HuH-7 (cell line): ENCODE measurements at regions not wholly inside any gene's neighbourhood (a gene's known extent, or its start where the extent isn't known, plus 50 kb on each side); places are given as distances from the start of the nearest gene placed in this dataset.
"Not testable (repeated sequence)": the region's sequence is repeated elsewhere in the genome, so short reads cannot be mapped to it uniquely, and the experiment has no call there.

Source experiments
- DNase-seq: peaks from one replicate; pipeline ENCODE4 v3.0.0; 2011; ENCODE audit warnings: low spot score

- DNase-seq: not testable (repeated sequence)
Measured at GRCh38 chrX:132302687-132303086, 83.4 kb upstream of the RAP2C start.

GRCh38 chrX:132294776-132295495, 75.7 kb upstream of the RAP2C start:
- DNase-seq: no peak

GRCh38 chrX:132294192-132294591, 74.9 kb upstream of the RAP2C start:
- DNase-seq: no peak

GRCh38 chrX:132292793-132293192, 73.5 kb upstream of the RAP2C start:
- DNase-seq: peak; percentile 42

GRCh38 chrX:132277953-132278614, 58.8 kb upstream of the RAP2C start:
- DNase-seq: no peak

DNA sequence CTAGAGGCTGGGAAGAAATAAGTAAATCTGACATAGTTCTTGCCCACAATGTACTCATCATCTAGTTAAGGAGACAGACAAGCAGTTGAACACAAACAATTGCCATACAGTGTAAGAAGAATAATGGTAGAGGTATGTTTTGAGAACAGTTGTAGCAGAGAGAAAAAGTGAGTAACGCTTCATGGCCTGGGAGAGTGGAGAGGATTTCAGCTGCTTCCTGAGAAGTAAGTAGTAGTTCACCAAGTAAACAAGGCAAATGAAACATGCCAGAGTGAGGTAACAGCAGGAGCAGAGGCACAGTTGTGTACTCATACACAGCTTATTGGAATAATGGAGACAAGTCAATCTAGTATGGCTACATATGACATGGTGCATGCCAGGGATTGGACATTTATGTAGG, 53.6 kb upstream of the RAP2C start:
- no peak for DNase-seq

GRCh38 chrX:132271311-132271778, 52.1 kb upstream of the RAP2C start:
- DNase-seq: no peak

DNA sequence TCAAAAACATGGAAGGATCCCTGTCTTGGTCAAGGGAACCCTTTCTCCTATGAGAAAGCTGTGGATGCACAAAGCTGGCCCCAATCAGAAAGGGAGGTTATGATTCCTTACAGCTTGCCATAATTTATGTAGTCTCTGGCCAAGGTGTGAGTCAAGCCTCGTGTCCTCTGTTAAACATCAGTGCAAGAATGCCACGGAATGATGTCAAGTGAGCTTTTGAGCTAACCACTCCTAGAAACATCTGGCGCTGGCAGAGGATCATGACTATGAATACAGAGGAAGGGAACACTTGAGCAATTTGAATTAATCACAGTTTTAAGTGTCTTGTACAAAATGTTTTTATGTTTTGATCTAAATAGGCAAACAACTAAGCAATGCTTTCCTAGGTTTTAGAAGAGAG, 51.5 kb upstream of the RAP2C start:
- DNase-seq: no peak

- DNase-seq: no peak
Measured at GRCh38 chrX:132270021-132270420, 50.8 kb upstream of the RAP2C start.
